ENCODE measurements at regions not wholly inside any gene's neighbourhood (a gene's known extent, or its start where the extent isn't known, plus 50 kb on each side); places are given as distances from the start of the nearest gene placed in this dataset.

GRCh38 chr4:116598155-116598979 is 487.0 kb downstream of the TRAM1L1 start:
- WGBS (ENCODE audit: low lambda C conversion rate, missing lambda C conversion rate), result 94% methylated on average over 32 of the region's 32 CpGs
- Histone ChIP-seq H3K27me3 (no peaks in the 10 kb centered on the region), H3K79me2 (no peaks in the 10 kb centered on the region), H3K4me1 (ENCODE audit: insufficient read depth) (no peaks in the 10 kb centered on the region), H3K9me3 (ENCODE audit: low read depth) (no peaks in the 10 kb centered on the region), H2AFZ (no peak overlapping the region), H3K36me3 (replicated peaks; ENCODE audit: insufficient read depth, low read depth) (no peaks in the 10 kb centered on the region), H3K9me2 (replicated peaks; ENCODE audit: insufficient read depth) (no peaks in the 10 kb centered on the region), H3K4me3 (no peak overlapping the region), H3K27ac (no peak overlapping the region), H3K4me2 (no peak overlapping the region), H4K20me1 (ENCODE audit: insufficient read depth, poor library complexity, severe bottlenecking) (no peaks in the 10 kb centered on the region)
- TF ChIP-seq, protein P1, sequence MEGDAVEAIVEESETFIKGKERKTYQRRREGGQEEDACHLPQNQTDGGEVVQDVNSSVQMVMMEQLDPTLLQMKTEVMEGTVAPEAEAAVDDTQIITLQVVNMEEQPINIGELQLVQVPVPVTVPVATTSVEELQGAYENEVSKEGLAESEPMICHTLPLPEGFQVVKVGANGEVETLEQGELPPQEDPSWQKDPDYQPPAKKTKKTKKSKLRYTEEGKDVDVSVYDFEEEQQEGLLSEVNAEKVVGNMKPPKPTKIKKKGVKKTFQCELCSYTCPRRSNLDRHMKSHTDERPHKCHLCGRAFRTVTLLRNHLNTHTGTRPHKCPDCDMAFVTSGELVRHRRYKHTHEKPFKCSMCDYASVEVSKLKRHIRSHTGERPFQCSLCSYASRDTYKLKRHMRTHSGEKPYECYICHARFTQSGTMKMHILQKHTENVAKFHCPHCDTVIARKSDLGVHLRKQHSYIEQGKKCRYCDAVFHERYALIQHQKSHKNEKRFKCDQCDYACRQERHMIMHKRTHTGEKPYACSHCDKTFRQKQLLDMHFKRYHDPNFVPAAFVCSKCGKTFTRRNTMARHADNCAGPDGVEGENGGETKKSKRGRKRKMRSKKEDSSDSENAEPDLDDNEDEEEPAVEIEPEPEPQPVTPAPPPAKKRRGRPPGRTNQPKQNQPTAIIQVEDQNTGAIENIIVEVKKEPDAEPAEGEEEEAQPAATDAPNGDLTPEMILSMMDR (IDR thresholded peaks at IDR 0.05; ENCODE audit: poor library complexity), result no peak
- TF ChIP-seq EZH2phosphoT487 (IDR thresholded peaks at IDR 0.05; ENCODE audit: low read depth, severe bottlenecking, unreplicated experiment), result no peak
- no peak for TF ChIP-seq EZH2 (IDR thresholded peaks at IDR 0.05; ENCODE audit: borderline replicate concordance)
- no peak for DNase-seq (ENCODE audit: low spot score)

GRCh38 chr4:116590648-116591047 is 494.7 kb downstream of the TRAM1L1 start:
- TF ChIP-seq, protein P1 (IDR thresholded peaks at IDR 0.05; ENCODE audit: poor library complexity), result no peak
- TF ChIP-seq EZH2phosphoT487 (IDR thresholded peaks at IDR 0.05; ENCODE audit: low read depth, severe bottlenecking, unreplicated experiment) (no peak), EZH2 (IDR thresholded peaks at IDR 0.05; ENCODE audit: borderline replicate concordance) (no peak)
- no peaks in the 10 kb centered on the region for H3K9me3 ChIP-seq (ENCODE audit: low read depth)
- no peak overlapping the region for H3K27ac ChIP-seq
- H2AFZ ChIP-seq, result no peak overlapping the region
- H3K79me2 ChIP-seq, result no peaks in the 10 kb centered on the region
- no peaks in the 10 kb centered on the region for H3K9me2 ChIP-seq (replicated peaks; ENCODE audit: insufficient read depth)
- H3K4me1 ChIP-seq (ENCODE audit: insufficient read depth), result no peaks in the 10 kb centered on the region
- no peaks in the 10 kb centered on the region for H3K27me3 ChIP-seq
- no peak for DNase-seq (ENCODE audit: low spot score)
- H3K4me2 ChIP-seq, result no peak overlapping the region
- no peak overlapping the region for H3K4me3 ChIP-seq
- H4K20me1 ChIP-seq (ENCODE audit: insufficient read depth, poor library complexity, severe bottlenecking), result no peaks in the 10 kb centered on the region
- H3K36me3 ChIP-seq (replicated peaks; ENCODE audit: insufficient read depth, low read depth), result no peaks in the 10 kb centered on the region

DNA sequence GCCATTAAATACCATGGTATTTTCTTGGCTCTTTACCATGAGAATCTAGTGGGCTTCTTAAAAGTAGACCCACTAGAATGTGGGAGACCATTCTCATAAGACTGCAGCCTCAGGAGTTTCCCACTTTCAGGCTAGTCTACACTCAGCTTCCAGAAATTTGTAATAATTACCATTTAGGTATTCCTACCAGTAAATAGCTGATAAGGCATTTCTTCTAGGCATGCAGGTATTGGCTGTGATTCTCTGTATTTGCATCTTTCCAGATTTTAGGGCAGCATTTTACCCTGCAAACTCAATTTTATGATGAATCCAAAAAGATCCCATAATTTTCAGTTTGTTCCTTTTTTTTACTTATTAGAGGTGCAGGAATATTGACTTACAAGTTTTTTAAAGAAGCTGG is 496.6 kb downstream of the TRAM1L1 start:
- TF ChIP-seq EZH2 (IDR thresholded peaks at IDR 0.05; ENCODE audit: borderline replicate concordance), result no peak
- Histone ChIP-seq H3K36me3 (replicated peaks; ENCODE audit: insufficient read depth, low read depth) (no peaks in the 10 kb centered on the region), H4K20me1 (ENCODE audit: insufficient read depth, poor library complexity, severe bottlenecking) (no peaks in the 10 kb centered on the region), H3K9me3 (ENCODE audit: low read depth) (no peaks in the 10 kb centered on the region), H3K27me3 (no peaks in the 10 kb centered on the region), H3K9me2 (replicated peaks; ENCODE audit: insufficient read depth) (no peaks in the 10 kb centered on the region), H3K79me2 (no peaks in the 10 kb centered on the region), H3K27ac (no peak overlapping the region), H3K4me1 (ENCODE audit: insufficient read depth) (no peaks in the 10 kb centered on the region), H2AFZ (no peak overlapping the region), H3K4me2 (no peak overlapping the region), H3K4me3 (no peak overlapping the region)
- no peak for DNase-seq (ENCODE audit: low spot score)

DNA sequence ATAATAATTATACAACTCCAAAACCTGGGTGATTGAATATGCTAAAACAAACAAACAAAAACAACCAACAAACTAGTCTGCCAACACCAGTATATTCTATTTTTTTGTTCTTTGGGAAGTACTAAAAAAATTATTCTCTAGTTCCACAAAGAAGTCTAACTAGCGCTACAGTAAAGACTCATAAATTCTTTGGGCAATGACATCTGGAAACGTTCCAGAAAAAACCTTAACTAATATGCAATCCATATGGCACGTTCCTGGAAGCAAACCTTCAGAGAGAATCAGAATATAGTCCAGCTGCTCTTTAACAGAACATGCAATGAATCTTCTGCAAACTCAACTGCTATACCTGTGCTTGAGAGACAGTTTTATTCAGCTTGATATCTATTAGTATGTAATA is 500.1 kb downstream of the TRAM1L1 start:
- Histone ChIP-seq H2AFZ (no peak overlapping the region), H3K9me3 (ENCODE audit: low read depth) (no peaks in the 10 kb centered on the region), H3K27ac (no peak overlapping the region), H3K4me1 (ENCODE audit: insufficient read depth) (no peaks in the 10 kb centered on the region), H3K9me2 (replicated peaks; ENCODE audit: insufficient read depth) (no peaks in the 10 kb centered on the region), H4K20me1 (ENCODE audit: insufficient read depth, poor library complexity, severe bottlenecking) (no peaks in the 10 kb centered on the region), H3K4me2 (no peak overlapping the region), H3K27me3 (no peaks in the 10 kb centered on the region), H3K79me2 (no peaks in the 10 kb centered on the region), H3K36me3 (replicated peaks; ENCODE audit: insufficient read depth, low read depth) (no peaks in the 10 kb centered on the region), H3K4me3 (no peak overlapping the region)
- TF ChIP-seq EZH2phosphoT487 (IDR thresholded peaks at IDR 0.05; ENCODE audit: low read depth, severe bottlenecking, unreplicated experiment) (no peak), EZH2 (IDR thresholded peaks at IDR 0.05; ENCODE audit: borderline replicate concordance) (no peak)
- TF ChIP-seq, protein P1 (IDR thresholded peaks at IDR 0.05; ENCODE audit: poor library complexity), result no peak
- 42% methylated on average over 3 of the region's 3 CpGs for WGBS (ENCODE audit: low lambda C conversion rate, missing lambda C conversion rate)
- DNase-seq (ENCODE audit: low spot score), result no peak

All from hepatocyte (in vitro differentiated cells).